HEK293T (cell line): ENCODE measurements at regions not wholly inside any gene's neighbourhood (a gene's known extent, or its start where the extent isn't known, plus 50 kb on each side); places are given as distances from the start of the nearest gene placed in this dataset.

ENCODE experiments used
- ARNT ChIP-seq: fragments of 450-650 bp; IDR thresholded peaks from 2 replicates; pipeline ENCODE4 v1.6.1; 2017; ENCODE audit warnings: mild to moderate bottlenecking
- BHLHE40 ChIP-seq: fragments of 450-650 bp; IDR thresholded peaks from 2 replicates; pipeline ENCODE4 v1.6.1; 2016; ENCODE audit warnings: mild to moderate bottlenecking, moderate library complexity, borderline replicate concordance
- CTBP1 ChIP-seq: fragments of 450-650 bp; IDR thresholded peaks from 2 replicates; pipeline ENCODE4 v1.6.1; 2016; ENCODE audit warnings: borderline replicate concordance
- ELF4 ChIP-seq: fragments of 450-650 bp; IDR thresholded peaks from 2 replicates; pipeline ENCODE4 v1.6.1; 2017; ENCODE audit warnings: antibody characterized with exemption
- FOXA1 ChIP-seq: fragments of 450-650 bp; IDR thresholded peaks from 2 replicates; pipeline ENCODE4 v1.6.1; 2016; ENCODE audit warnings: mild to moderate bottlenecking
- FOXK2 ChIP-seq: fragments of 450-650 bp; IDR thresholded peaks from 2 replicates; pipeline ENCODE4 v1.6.1; 2016; ENCODE audit warnings: mild to moderate bottlenecking
- FOXM1 ChIP-seq: fragments of 450-650 bp; IDR thresholded peaks from 2 replicates; pipeline ENCODE4 v1.6.1; 2017; ENCODE audit warnings: mild to moderate bottlenecking, borderline replicate concordance
- HDGF ChIP-seq: fragments of 450-650 bp; IDR thresholded peaks from 2 replicates; pipeline ENCODE4 v1.6.1; 2017; ENCODE audit warnings: antibody characterized with exemption, borderline replicate concordance
- L3MBTL2 ChIP-seq: fragments of 450-650 bp; conservative IDR thresholded peaks from 2 replicates; pipeline ENCODE4 v1.6.1; 2016; ENCODE audit warnings: mild to moderate bottlenecking
- NFRKB ChIP-seq: fragments of 450-650 bp; IDR thresholded peaks from 2 replicates; pipeline ENCODE4 v1.6.1; 2016; ENCODE audit warnings: mild to moderate bottlenecking, moderate library complexity
- SP1 ChIP-seq: fragments of 450-650 bp; IDR thresholded peaks from 2 replicates; pipeline ENCODE4 v1.6.1; 2017
- SUZ12 ChIP-seq: fragments of 450-650 bp; IDR thresholded peaks from 2 replicates; pipeline ENCODE4 v1.6.1; 2016; ENCODE audit warnings: mild to moderate bottlenecking
- TARDBP ChIP-seq: fragments of 450-650 bp; IDR thresholded peaks from 2 replicates; pipeline ENCODE4 v1.6.1; 2016
- TF ChIP-seq, protein P1 (sequence below): fragments of 450-650 bp; IDR thresholded peaks from 2 replicates; pipeline ENCODE4 v1.6.1; 2016

DNA sequence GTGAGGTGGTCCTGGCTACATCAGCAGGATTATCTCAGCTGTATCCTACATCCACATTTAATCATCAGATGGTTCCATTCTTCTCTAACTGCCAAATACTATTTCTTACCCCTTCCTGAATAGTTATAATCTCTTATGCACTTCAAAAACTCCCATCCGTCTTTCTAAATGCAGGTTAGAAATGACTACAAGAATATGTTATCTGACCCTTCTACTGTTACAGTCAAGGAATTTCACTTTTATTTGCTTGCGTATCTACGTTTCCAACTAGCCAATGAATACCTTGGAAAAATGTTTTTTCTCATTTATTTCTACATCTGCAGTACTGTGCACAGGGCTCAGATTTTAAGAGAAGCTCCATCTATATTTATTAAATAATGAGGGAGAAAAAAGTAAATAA lies 709.9 kb downstream of the KCNT2 start:
- TF ChIP-seq SUZ12 = no peak
- no peak for TF ChIP-seq SP1
- no peak for TF ChIP-seq FOXK2
- no peak for TF ChIP-seq TARDBP
- no peak for TF ChIP-seq CTBP1
- no peak for TF ChIP-seq FOXM1
- TF ChIP-seq ARNT = no peak
- TF ChIP-seq, protein P1, sequence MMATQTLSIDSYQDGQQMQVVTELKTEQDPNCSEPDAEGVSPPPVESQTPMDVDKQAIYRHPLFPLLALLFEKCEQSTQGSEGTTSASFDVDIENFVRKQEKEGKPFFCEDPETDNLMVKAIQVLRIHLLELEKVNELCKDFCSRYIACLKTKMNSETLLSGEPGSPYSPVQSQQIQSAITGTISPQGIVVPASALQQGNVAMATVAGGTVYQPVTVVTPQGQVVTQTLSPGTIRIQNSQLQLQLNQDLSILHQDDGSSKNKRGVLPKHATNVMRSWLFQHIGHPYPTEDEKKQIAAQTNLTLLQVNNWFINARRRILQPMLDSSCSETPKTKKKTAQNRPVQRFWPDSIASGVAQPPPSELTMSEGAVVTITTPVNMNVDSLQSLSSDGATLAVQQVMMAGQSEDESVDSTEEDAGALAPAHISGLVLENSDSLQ = no peak
- TF ChIP-seq L3MBTL2 = no peak
- no peak for TF ChIP-seq BHLHE40
- TF ChIP-seq FOXA1 = no peak
- no peak for TF ChIP-seq ELF4
- TF ChIP-seq HDGF = no peak
- TF ChIP-seq NFRKB = no peak
